Endothelial cell of umbilical vein (primary cell): ENCODE measurements at regions not wholly inside any gene's neighbourhood (a gene's known extent, or its start where the extent isn't known, plus 50 kb on each side); places are given as distances from the start of the nearest gene placed in this dataset.

Experiments used
- BruUV-seq: library from RNA; stranded (reverse); fragments of 400-500 nt; replicated peaks from 2 replicates; lab custom pipeline; 2021; lab: Mats Ljungman, UMichigan
- CTCF ChIA-PET: fragments of 300-600, 350-600 bp; sonication (Branson Sonifier 250); formaldehyde crosslinking; loops from one replicate; lab custom pipeline; 2021; ENCODE audit warnings: antibody characterized with exemption, inconsistent platforms; lab: Charles Lee
- POLR2A ChIA-PET: fragments of 300-600, 350-600 bp; sonication (Branson Sonifier 250); formaldehyde crosslinking; loops from one replicate; lab custom pipeline; 2021; ENCODE audit warnings: antibody characterized with exemption, inconsistent platforms; lab: Charles Lee
- DNase-seq: peaks from one replicate; pipeline ENCODE4 v3.0.0-alpha.2; 2011; ENCODE audit warnings: low read depth, low spot score
- FAIRE-seq: peaks from 2 replicates; lab custom pipeline; 2011; peaks lifted over from hg19 to GRCh38; lab: Jason Lieb, UNC
- H2AFZ ChIP-seq: 2 replicates; pipeline ENCODE4 v1.6.0; 2012; ENCODE audit warnings: low read depth, low read length, control low read depth, inconsistent platforms
- H3K27ac ChIP-seq: 2 replicates; pipeline ENCODE4 v1.5.1; 2011; ENCODE audit warnings: low read depth, mild to moderate bottlenecking, control low read depth, low read length, moderate library complexity; ENCODE audit not compliant: insufficient read depth
- H3K27me3 ChIP-seq, 2 experiments: 2 replicates each; pipeline versions ENCODE4 v1.6.0 to v1.6.1; 2011; ENCODE audit warnings: low read length in 2 of 2, mixed read lengths in 1 of 2; ENCODE audit not compliant: control insufficient read depth in 2 of 2, insufficient read depth in 2 of 2
- H3K36me3 ChIP-seq, 2 experiments: 2 replicates in 1 of 2; 3 replicates in 1 of 2; pipeline ENCODE4 v1.5.1; 2011; ENCODE audit warnings: low read length in 2 of 2, mild to moderate bottlenecking in 1 of 2, moderate library complexity in 1 of 2; ENCODE audit not compliant: control insufficient read depth in 2 of 2, insufficient read depth in 2 of 2; ENCODE audit errors: extremely low read depth in 1 of 2
- H3K4me1 ChIP-seq: 3 replicates; pipeline ENCODE4 v1.5.1; 2011; ENCODE audit warnings: mild to moderate bottlenecking, low read length; ENCODE audit not compliant: control insufficient read depth, insufficient read depth; ENCODE audit errors: extremely low read depth
- H3K4me2 ChIP-seq: 2 replicates; pipeline ENCODE4 v1.6.1; 2011; ENCODE audit warnings: low read length, control low read depth, mixed read lengths; ENCODE audit not compliant: insufficient read depth
- H3K4me3 ChIP-seq, 3 experiments: fragments of 200-600 bp in 1 of 3; sonication (generic), shearing (Covaris generic) in 1 of 3; replicated peaks in 1 of 3; 2 replicates each; pipeline ENCODE4 v1.5.1; 2011 to 2016; ENCODE audit warnings: control low read depth in 3 of 3, low read length in 3 of 3, mild to moderate bottlenecking in 2 of 3, inconsistent platforms in 1 of 3, low read depth in 1 of 3, moderate library complexity in 1 of 3; ENCODE audit not compliant: insufficient read depth in 1 of 3
- H3K79me2 ChIP-seq: 2 replicates; pipeline ENCODE4 v1.6.0; 2012; ENCODE audit warnings: low read length, inconsistent platforms; ENCODE audit not compliant: control insufficient read depth, insufficient read depth
- H3K9ac ChIP-seq: replicated peaks from 2 replicates; pipeline ENCODE3; 2011; ENCODE audit warnings: low read length, control low read depth; ENCODE audit not compliant: insufficient read depth; ENCODE audit errors: extremely low read depth
- H3K9me1 ChIP-seq: replicated peaks from 3 replicates; pipeline ENCODE4 v1.6.0; 2011; ENCODE audit warnings: mild to moderate bottlenecking, low read length; ENCODE audit not compliant: control insufficient read depth, insufficient read depth; ENCODE audit errors: extremely low read depth
- H3K9me3 ChIP-seq: replicated peaks from 2 replicates; pipeline ENCODE4 v1.5.1; 2012; ENCODE audit warnings: low read length, inconsistent platforms; ENCODE audit not compliant: control insufficient read depth, insufficient read depth
- H4K20me1 ChIP-seq: replicated peaks from 2 replicates; pipeline ENCODE3; 2011; ENCODE audit warnings: mild to moderate bottlenecking, low read length; ENCODE audit not compliant: control insufficient read depth, insufficient read depth; ENCODE audit errors: extremely low read depth
- CTCF ChIP-seq, 2 donors: IDR thresholded peaks; 1 replicate in 1 of 2; 2 replicates in 1 of 2; pipeline ENCODE4 v1.5.1; 2011; ENCODE audit warnings: low read length in 2 of 2, mild to moderate bottlenecking in 2 of 2, moderate library complexity in 2 of 2, control low read depth in 1 of 2, inconsistent platforms in 1 of 2, low read depth in 1 of 2; ENCODE audit not compliant: insufficient read depth in 1 of 2; ENCODE audit errors: extremely low read depth in 1 of 2
- EZH2 ChIP-seq: IDR thresholded peaks from 2 replicates; pipeline ENCODE4 v1.6.1; 2012; ENCODE audit warnings: borderline replicate concordance, low read depth, mild to moderate bottlenecking, moderate library complexity, low read length, inconsistent platforms; ENCODE audit not compliant: severe bottlenecking
- GATA2 ChIP-seq: IDR thresholded peaks from 2 replicates; pipeline ENCODE4 v1.7.0; 2011; ENCODE audit warnings: low read depth, mild to moderate bottlenecking, moderate library complexity, mixed read lengths, low read length; ENCODE audit not compliant: insufficient read length, insufficient read depth
- MAX ChIP-seq: IDR thresholded peaks from 2 replicates; pipeline ENCODE4 v1.6.1; 2011; ENCODE audit not compliant: insufficient read depth, insufficient read length
- MYC ChIP-seq: IDR thresholded peaks from one replicate; pipeline ENCODE4 v1.6.1; 2011; ENCODE audit warnings: mild to moderate bottlenecking, low read depth, low read length
- dilution Hi-C: fragments of 300-500 bp; cut with MboI; formaldehyde crosslinking; loops from one replicate; pipeline ENCODE4 v1.15.0; 2019; ENCODE audit warnings: low sequenced_read_pairs; ENCODE audit not compliant: extremely low pct_ligation_motif_present
- intact Hi-C: fragments of 100-400 bp; cut with micrococcal nuclease; formaldehyde crosslinking; loops from one replicate; pipeline ENCODE4 v1.10.0; 2022

- Histone ChIP-seq H3K4me3 (no peak overlapping the region), H3K36me3 (no peaks in the 10 kb centered on the region), H3K79me2 (no peaks in the 10 kb centered on the region), H3K9me3 (no peaks in the 10 kb centered on the region), H3K27me3 (no peaks in the 10 kb centered on the region), H3K4me2 (peak overlapping the region; percentile 66), H3K9ac (peak overlapping the region; percentile 47), H3K27ac (peak overlapping the region; percentile 80), H2AFZ (peak overlapping the region; percentile 40), H4K20me1 (no peaks in the 10 kb centered on the region), H3K4me1 (peaks cover 24% of the 10 kb centered on the region), H3K9me1 (no peaks in the 10 kb centered on the region)
- TSS peak; percentile 95 for BruUV-seq
- intact Hi-C loops (no loop called here), dilution Hi-C loops (no loop called here)
- ChIA-PET POLR2A (no interaction called here), CTCF (interaction anchor here (1.0 to 2.1 kb wide), 13 partner anchors 9 to 224 kb away, joined by 3 to 34 read pairs (median 4); partner anchors contain the start of genes APIP and PDHX)
- FAIRE-seq, result no peak
- DNase-seq, result no peak
- TF ChIP-seq GATA2 (no peak), MYC (no peak), EZH2 (no peak), MAX (no peak), CTCF (IDR thresholded peaks at IDR 0.05; ENCODE audit: extremely low read depth in 1 of 2, insufficient read depth in 1 of 2, low read depth in 1 of 2, low read length in 2 of 2) (no peak)
Measured at GRCh38 chr11:34810107-34810562, 106.0 kb downstream of the APIP start.
